HG03378 (cell line): ENCODE measurements at regions not wholly inside any gene's neighbourhood (a gene's known extent, or its start where the extent isn't known, plus 50 kb on each side); places are given as distances from the start of the nearest gene placed in this dataset.

Experiments used
- ATAC-seq: cut with Tn5 transposase; IDR thresholded peaks from one replicate; pipeline ENCODE4 v1.9.1; 2021; ENCODE audit warnings: mild to moderate bottlenecking, moderate library complexity; ENCODE audit not compliant: unreplicated experiment

GRCh38 chr13:110097013-110097412 is 209.9 kb downstream of the COL4A1 start:
- no peak for ATAC-seq

DNA sequence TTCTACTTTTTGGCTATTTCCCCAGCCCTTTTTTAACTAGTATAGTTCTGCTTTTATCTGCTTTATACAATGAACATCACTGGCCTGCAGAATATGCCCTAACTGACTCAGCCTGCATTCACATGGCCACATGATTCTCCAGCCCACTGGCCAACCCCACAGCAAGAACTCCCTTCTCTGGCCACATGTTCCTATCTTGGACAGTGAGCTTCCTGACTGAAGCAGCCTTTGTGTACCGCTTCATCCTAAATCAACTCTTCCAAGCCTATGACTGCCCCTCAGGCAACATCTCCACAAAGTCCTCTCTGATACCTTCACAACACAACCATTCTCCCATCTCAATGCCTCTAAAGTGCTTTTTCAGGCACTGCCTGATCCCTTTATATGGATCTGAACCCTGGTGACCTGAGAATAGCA is 214.1 kb downstream of the COL4A1 start:
- ATAC-seq = no peak

- ATAC-seq = no peak
Observed at GRCh38 chr13:110089815-110090214, 217.1 kb downstream of the COL4A1 start.

GRCh38 chr13:110089100-110089499 is 217.9 kb downstream of the COL4A1 start:
- no peak for ATAC-seq

DNA sequence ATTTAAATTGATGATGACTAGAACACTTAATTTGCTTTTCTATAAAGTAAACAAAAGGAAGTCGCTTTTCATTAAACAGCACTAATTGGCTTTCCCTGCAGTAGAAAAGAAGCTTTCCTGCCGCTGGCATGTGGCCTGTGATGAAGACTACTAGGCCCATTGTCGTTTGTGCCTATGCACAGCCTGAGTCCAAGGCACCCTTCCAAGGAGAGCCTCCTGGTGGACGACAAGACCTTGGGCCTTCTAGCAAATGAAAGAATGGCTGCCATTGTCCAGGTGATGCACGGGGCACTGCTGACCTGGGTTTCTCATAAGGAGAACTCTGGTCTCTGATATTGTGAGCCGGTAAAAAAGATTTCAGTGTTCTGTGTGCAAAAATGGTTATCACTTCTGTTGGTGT is 233.0 kb downstream of the COL4A1 start:
- ATAC-seq = no peak

GRCh38 chr13:110070511-110071120 is 236.3 kb downstream of the COL4A1 start:
- no peak for ATAC-seq

DNA sequence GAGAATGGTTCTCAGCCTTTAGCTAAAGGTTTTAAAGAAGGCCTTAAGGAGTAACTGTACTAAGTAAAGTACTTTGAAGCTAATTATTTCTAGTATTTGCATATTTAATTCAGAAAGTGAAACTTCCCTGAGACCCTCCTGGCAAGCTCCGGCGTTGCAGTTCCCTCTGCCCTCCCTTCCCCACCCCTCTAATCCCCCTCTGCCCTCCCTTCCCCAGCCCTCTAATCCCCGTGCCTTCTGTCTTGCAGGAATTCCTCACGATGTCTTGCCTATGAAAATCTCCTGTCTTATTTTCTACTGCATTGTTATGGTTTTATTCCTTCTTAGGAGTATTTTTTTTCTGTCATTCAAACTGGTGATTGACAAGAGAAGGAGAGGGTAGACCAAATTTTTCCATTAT is 236.9 kb downstream of the COL4A1 start:
- no peak for ATAC-seq

GRCh38 chr13:110068176-110068473 is 238.8 kb downstream of the COL4A1 start:
- no peak for ATAC-seq

DNA sequence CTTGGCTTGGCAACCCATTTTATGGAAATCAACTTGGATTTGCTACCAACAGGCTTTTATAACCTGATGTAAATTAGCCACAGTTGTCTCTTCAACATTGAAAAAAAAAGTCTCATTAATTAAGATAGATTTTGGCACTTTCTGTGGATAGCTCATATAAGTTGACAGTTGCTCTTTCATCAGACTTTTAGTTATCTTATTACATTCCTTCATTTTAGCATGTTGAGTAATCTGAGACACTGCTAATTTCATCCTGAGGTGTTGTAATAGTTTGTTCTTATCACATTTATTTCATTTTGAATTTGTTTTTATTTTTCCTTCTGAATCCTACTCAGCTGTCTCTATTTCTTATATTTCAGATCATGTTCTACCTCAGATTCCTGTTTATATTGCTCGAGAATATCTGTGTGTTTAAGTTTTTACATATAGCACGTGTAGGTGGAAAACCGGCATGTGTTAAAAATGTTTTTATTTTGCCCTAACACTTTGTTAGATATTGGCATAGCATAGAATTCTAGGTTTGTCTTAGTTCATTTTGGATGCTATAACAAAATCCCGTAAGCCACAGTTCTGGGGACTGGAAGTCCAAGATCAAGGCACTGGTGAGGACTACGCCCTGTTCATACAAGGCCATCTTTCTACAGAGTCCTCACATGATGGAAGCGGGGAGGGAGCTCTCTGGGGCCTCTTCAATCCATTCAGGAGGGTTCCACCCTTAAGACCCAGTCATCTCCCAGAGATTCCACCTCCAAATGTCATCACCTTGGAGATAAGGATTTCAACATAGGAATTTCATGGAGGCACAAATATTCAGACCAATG is 239.4 kb downstream of the COL4A1 start:
- ATAC-seq = no peak

DNA sequence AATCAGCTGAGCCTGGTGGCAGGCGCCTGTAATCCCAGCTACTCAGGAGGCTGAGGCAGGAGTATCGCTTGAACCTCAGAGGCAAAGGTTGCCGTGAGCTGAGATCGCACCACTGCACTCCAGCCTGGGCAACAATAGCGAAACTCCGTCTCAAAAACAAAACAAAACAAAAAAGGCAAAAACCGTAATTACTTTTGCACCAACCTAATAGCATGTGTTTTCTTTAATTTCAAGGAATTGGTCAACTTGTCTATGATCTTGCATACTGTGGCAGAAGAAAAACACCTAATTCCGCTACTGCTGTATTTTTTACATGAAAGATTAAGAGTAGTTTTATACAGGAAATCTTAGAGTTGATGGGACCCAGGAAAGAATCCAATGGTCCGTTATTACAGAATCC is 241.2 kb downstream of the COL4A1 start:
- no peak for ATAC-seq

DNA sequence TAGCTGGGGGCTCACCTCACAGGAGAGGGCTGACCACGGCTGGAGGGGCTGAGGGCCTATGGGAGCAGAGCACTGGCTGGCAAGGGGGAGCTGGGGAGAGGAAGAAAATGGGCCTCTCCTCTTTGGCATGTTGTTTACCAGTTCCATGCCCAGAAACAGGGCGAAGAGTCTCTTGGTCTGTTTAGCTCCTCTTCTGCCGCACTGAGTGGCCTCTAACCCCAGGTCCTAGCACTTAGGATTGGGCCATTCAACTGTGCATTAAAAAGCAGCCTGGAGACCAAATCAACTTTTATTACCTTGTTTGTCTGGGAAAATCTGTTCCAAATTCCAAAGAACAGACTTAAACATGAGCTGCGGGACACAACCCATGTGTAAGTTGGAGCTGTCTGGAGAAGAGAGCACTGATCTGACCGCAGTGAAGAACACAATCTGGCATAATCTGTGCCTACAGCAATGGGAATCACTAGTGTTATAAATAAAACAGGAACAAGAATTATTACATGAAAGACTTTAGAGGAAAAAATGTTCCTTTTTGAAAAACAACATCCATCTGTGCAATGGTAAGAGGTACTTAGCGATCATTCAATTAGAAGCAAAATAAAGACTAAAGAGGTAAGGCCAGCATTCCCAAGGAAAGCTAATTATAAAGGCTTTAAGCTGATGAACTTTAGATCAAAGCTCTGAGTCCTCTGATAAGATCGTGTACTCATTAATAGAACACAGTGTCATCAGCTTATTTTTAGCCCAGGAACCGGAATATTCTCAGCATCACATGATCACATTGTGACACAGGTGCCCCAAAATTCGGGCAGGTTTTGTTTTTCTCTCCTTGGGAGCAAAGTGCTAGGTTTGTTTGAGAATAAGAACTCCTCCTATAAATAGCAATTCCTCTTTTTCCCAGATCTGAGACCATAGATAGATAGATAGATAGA is 243.2 kb downstream of the COL4A1 start:
- ATAC-seq = no peak

GRCh38 chr13:110062777-110063442 is 244.0 kb downstream of the COL4A1 start:
- no peak for ATAC-seq

GRCh38 chr13:110062077-110062776 is 244.7 kb downstream of the COL4A1 start:
- no peak for ATAC-seq

- ATAC-seq = no peak
Observed at GRCh38 chr13:110061270-110061669, 245.7 kb downstream of the COL4A1 start.

DNA sequence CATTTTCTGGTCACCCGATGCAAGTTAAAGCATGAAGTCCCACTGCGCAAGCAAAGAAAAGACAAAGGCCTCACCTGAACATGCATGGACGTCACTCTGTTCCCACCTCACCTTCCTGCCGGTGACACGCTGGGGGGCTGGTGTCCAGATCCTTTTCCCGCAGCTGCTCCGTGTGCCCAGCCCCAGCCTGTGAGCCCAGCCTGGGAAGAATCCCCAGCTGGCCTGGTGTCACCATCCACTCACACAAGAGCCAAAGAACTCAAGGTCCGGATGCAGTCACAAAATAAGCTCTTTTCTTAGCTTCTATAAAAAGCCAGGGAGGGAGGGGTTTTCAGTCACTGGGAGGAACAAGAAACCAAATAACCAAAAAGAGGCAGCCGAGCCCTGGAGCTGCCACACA is 249.9 kb downstream of the COL4A1 start:
- ATAC-seq = no peak

- ATAC-seq = no peak
Observed at GRCh38 chr13:110056640-110057039, 250.3 kb downstream of the COL4A1 start.

DNA sequence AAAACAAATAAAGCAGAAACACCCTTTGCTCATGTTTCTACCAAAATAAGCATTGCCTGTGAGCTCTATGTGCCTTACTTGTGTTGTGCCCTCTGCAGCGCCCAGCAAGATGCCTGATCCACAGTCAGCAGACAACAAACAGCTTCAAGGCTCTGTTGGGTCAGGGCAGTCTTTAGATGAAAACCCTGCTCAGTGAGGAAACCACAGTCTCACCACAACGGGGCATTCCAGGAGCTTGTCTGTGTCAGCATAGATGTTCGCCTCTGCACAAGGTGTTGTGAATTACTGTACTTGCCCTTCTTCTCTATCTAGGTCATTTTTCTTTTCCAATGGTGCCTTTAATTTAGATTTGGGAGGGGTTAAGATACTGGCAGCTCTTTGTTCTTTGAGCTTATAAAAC is 251.9 kb downstream of the COL4A1 start:
- no peak for ATAC-seq

DNA sequence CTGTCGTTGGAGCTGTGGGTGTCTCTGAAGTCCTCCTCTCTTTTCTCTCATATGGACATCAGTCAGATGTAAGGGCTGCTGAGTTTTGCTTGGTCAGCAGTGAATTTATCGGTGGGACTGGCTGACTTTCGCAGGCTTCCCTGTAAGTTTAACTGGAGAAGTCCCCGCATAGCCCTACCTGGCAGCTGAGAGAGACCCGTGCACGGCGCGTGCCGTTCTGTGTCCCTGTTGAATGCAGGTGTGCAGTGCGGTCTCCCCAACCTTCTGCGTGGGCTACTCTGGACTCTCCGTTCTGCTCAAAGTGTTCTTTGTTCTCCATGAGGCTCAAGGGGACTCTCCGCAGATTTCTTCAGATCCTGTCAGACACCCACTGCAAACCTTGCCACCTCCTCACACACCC is 252.9 kb downstream of the COL4A1 start:
- no peak for ATAC-seq

- ATAC-seq = no peak
Observed at GRCh38 chr13:110047496-110047895, 259.5 kb downstream of the COL4A1 start.

DNA sequence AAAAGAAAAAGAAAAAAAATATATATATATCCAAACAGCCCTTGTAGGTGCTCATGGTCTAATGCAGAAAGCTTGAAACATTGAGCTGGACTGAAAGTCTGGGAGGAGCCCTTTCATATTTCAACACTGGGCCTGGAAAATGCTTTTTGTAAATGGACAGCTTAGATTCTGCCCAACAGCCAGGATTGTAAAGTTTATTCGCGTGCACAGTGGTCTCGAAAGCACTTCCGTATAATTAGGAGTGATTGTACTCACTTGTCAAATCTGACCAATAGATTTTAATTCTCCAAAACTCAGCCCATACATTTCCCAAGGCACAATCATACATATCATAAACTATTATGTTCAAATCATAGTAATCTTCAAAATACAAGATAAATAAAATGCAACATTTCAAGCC is 260.1 kb downstream of the COL4A1 start:
- ATAC-seq = no peak

GRCh38 chr13:110045919-110046318 is 259.5 kb upstream of the IRS2 start:
- no peak for ATAC-seq
